Naive thymus-derived CD4-positive, alpha-beta T cell (primary cell): ENCODE measurements at regions not wholly inside any gene's neighbourhood (a gene's known extent, or its start where the extent isn't known, plus 50 kb on each side); places are given as distances from the start of the nearest gene placed in this dataset.

ENCODE experiments used
- ATAC-seq: fragments of 150-1000 bp; cut with Tn5 transposase; 2 replicates; pipeline ENCODE4 v1.10.0; 2021; ENCODE audit warnings: mild to moderate bottlenecking, moderate library complexity
- CTCF ChIA-PET: fragments of 350-600 bp; sonication (Branson Sonifier 250); formaldehyde crosslinking; loops from one replicate; lab custom pipeline; 2021; ENCODE audit warnings: antibody characterized with exemption; lab: Charles Lee
- POLR2A ChIA-PET: fragments of 350-600 bp; sonication (Branson Sonifier 250); formaldehyde crosslinking; loops from one replicate; lab custom pipeline; 2021; ENCODE audit warnings: antibody characterized with exemption, inconsistent platforms; lab: Charles Lee
- DNase-seq, 9 donors: peaks; one replicate each; pipeline versions ENCODE4 v3.0.0 to v3.0.0-alpha.2; 2020 to 2022; ENCODE audit warnings: mixed read lengths in 1 of 9
- H3K27ac ChIP-seq: one replicate; pipeline ENCODE4 v1.7.0; 2013; ENCODE audit warnings: mild to moderate bottlenecking, low read depth, low read length, moderate library complexity
- H3K27me3 ChIP-seq, 2 donors: one replicate each; pipeline ENCODE4 v1.7.0; 2013; ENCODE audit warnings: low read length in 2 of 2, mild to moderate bottlenecking in 2 of 2, moderate library complexity in 2 of 2; ENCODE audit not compliant: control insufficient read depth in 2 of 2, insufficient read depth in 2 of 2
- H3K36me3 ChIP-seq, 3 experiments: 1 replicate in 2 of 3; 2 replicates in 1 of 3; pipeline ENCODE4 v1.7.0; 2013; ENCODE audit warnings: low read length in 3 of 3, mild to moderate bottlenecking in 3 of 3, moderate library complexity in 1 of 3; ENCODE audit not compliant: insufficient read depth in 3 of 3, control insufficient read depth in 2 of 3
- H3K4me1 ChIP-seq, 2 donors: one replicate each; pipeline ENCODE4 v1.7.0; 2013; ENCODE audit warnings: low read length in 2 of 2, mild to moderate bottlenecking in 2 of 2, moderate library complexity in 1 of 2; ENCODE audit not compliant: control insufficient read depth in 2 of 2, insufficient read depth in 2 of 2
- H3K4me3 ChIP-seq: 2 replicates; pipeline ENCODE4 v1.7.0; 2013; ENCODE audit warnings: mild to moderate bottlenecking, low read length
- H3K9me3 ChIP-seq, 3 experiments: 1 replicate in 2 of 3; 2 replicates in 1 of 3; pipeline ENCODE4 v1.7.0; 2013; ENCODE audit warnings: low read length in 3 of 3; ENCODE audit not compliant: control insufficient read depth in 2 of 3
- H3K27ac Mint-ChIP-seq, 9 donors: one replicate each; pipeline ENCODE4 v1.8.0; 2020 to 2022; ENCODE audit warnings: mixed read lengths in 9 of 9, mild to moderate bottlenecking in 8 of 9, moderate library complexity in 5 of 9, inconsistent platforms in 2 of 9
- H3K27me3 Mint-ChIP-seq, 5 donors: one replicate each; pipeline ENCODE4 v1.8.0; 2021 to 2022; ENCODE audit warnings: mixed read lengths in 5 of 5, mild to moderate bottlenecking in 1 of 5
- H3K36me3 Mint-ChIP-seq, 5 donors: one replicate each; pipeline ENCODE4 v1.8.0; 2020 to 2022; ENCODE audit warnings: mixed read lengths in 5 of 5, mild to moderate bottlenecking in 3 of 5, inconsistent platforms in 1 of 5
- H3K4me1 Mint-ChIP-seq, 7 donors: one replicate each; pipeline ENCODE4 v1.8.0; 2020 to 2022; ENCODE audit warnings: mixed read lengths in 7 of 7, mild to moderate bottlenecking in 3 of 7, inconsistent platforms in 1 of 7
- H3K4me3 Mint-ChIP-seq, 10 donors: one replicate each; pipeline ENCODE4 v1.8.0; 2020 to 2022; ENCODE audit warnings: mild to moderate bottlenecking in 10 of 10, mixed read lengths in 10 of 10, moderate library complexity in 6 of 10, inconsistent platforms in 2 of 10
- H3K9me3 Mint-ChIP-seq, 11 donors: one replicate each; pipeline ENCODE4 v1.8.0; 2020 to 2022; ENCODE audit warnings: mixed read lengths in 11 of 11, mild to moderate bottlenecking in 4 of 11, inconsistent platforms in 1 of 11, moderate library complexity in 1 of 11
- intact Hi-C, 2 donors: fragments of 100-400 bp; cut with micrococcal nuclease; formaldehyde crosslinking; loops; one replicate each; pipeline ENCODE4 v1.15.1; 2023

- Mint-ChIP-seq H3K27ac (no peak overlapping the region), H3K9me3 (no peaks in the 10 kb centered on the region), H3K4me3 (no peak overlapping the region), H3K4me1 (no peaks in the 10 kb centered on the region), H3K36me3 (no peaks in the 10 kb centered on the region), H3K27me3 (peaks cover 2 to 12% (median 7%) of the 10 kb centered on the region in 5 donors)
- H3K27me3 ChIP-seq: no peaks in the 10 kb centered on the region
- H3K27ac ChIP-seq: no peak overlapping the region
- no peak for DNase-seq
- intact Hi-C loops: no loop called here
- ChIA-PET POLR2A (no interaction called here), CTCF (no interaction called here)
- H3K9me3 ChIP-seq: no peaks in the 10 kb centered on the region
- no peak overlapping the region for H3K4me3 ChIP-seq
- H3K36me3 ChIP-seq: no peaks in the 10 kb centered on the region
- H3K4me1 ChIP-seq: no peaks in the 10 kb centered on the region
- no peak for ATAC-seq
Measured at GRCh38 chr13:21757763-21758162, 86.9 kb downstream of the FGF9 start.

- no peaks in the 10 kb centered on the region for H3K4me1 ChIP-seq
- no peak overlapping the region for H3K27ac Mint-ChIP-seq
- POLR2A ChIA-PET: no interaction called here
Measured at GRCh38 chr13:21758441-21758840, 87.6 kb downstream of the FGF9 start.

GRCh38 chr13:21759463-21759862, 88.6 kb downstream of the FGF9 start:
- intact Hi-C loops: no loop called here
- H3K4me1 ChIP-seq: no peaks in the 10 kb centered on the region
- H3K27me3 ChIP-seq: no peaks in the 10 kb centered on the region
- no peaks in the 10 kb centered on the region for H3K9me3 ChIP-seq
- Mint-ChIP-seq H3K27me3 (peaks cover 0 to 7% (median 0%) of the 10 kb centered on the region in 5 donors), H3K9me3 (no peaks in the 10 kb centered on the region), H3K4me3 (no peak overlapping the region), H3K27ac (no peak overlapping the region), H3K4me1 (no peaks in the 10 kb centered on the region), H3K36me3 (no peaks in the 10 kb centered on the region)
- H3K27ac ChIP-seq: no peak overlapping the region
- DNase-seq (no peak), ATAC-seq (no peak)
- no peak overlapping the region for H3K4me3 ChIP-seq
- no peaks in the 10 kb centered on the region for H3K36me3 ChIP-seq
- POLR2A ChIA-PET: no interaction called here
- CTCF ChIA-PET: no interaction called here

More at GRCh38 chr13:21758441-21758840, 87.6 kb downstream of the FGF9 start:
- H3K27ac ChIP-seq: no peak overlapping the region
- no peak overlapping the region for H3K4me3 ChIP-seq
- no peaks in the 10 kb centered on the region for H3K36me3 ChIP-seq
- Mint-ChIP-seq H3K4me1 (no peaks in the 10 kb centered on the region), H3K9me3 (no peaks in the 10 kb centered on the region), H3K36me3 (no peaks in the 10 kb centered on the region), H3K4me3 (no peak overlapping the region), H3K27me3 (peaks cover 0 to 9% (median 4%) of the 10 kb centered on the region in 5 donors)
- ATAC-seq (no peak), DNase-seq (no peak)
- H3K27me3 ChIP-seq: no peaks in the 10 kb centered on the region
- intact Hi-C loops: no loop called here
- CTCF ChIA-PET: interaction anchor here (0.6 kb wide), 1 partner anchor 157 kb away, joined by 3 read pairs; no protein-coding TSS in a partner anchor
- no peaks in the 10 kb centered on the region for H3K9me3 ChIP-seq

- Mint-ChIP-seq H3K9me3 (no peaks in the 10 kb centered on the region), H3K4me1 (no peaks in the 10 kb centered on the region), H3K4me3 (no peak overlapping the region), H3K36me3 (no peaks in the 10 kb centered on the region), H3K27ac (no peak overlapping the region), H3K27me3 (peaks cover 0 to 7% (median 0%) of the 10 kb centered on the region in 5 donors)
- ATAC-seq (no peak), DNase-seq (no peak)
- POLR2A ChIA-PET: no interaction called here
- no peak overlapping the region for H3K27ac ChIP-seq
- CTCF ChIA-PET: no interaction called here
- no peaks in the 10 kb centered on the region for H3K36me3 ChIP-seq
- no peaks in the 10 kb centered on the region for H3K27me3 ChIP-seq
- H3K9me3 ChIP-seq: no peaks in the 10 kb centered on the region
- no peaks in the 10 kb centered on the region for H3K4me1 ChIP-seq
- intact Hi-C loops: no loop called here
- no peak overlapping the region for H3K4me3 ChIP-seq
Measured at GRCh38 chr13:21759911-21760310, 89.0 kb downstream of the FGF9 start.

GRCh38 chr13:21761770-21762169, 90.9 kb downstream of the FGF9 start:
- H3K27ac ChIP-seq: no peak overlapping the region
- no peaks in the 10 kb centered on the region for H3K27me3 ChIP-seq
- ATAC-seq (no peak), DNase-seq (no peak)
- H3K9me3 Mint-ChIP-seq: no peaks in the 10 kb centered on the region
- intact Hi-C loops: no loop called here
- peaks cover 0 to 3% (median 0%) of the 10 kb centered on the region in 5 donors for H3K27me3 Mint-ChIP-seq
- H3K4me1 Mint-ChIP-seq: no peaks in the 10 kb centered on the region
- H3K36me3 ChIP-seq: no peaks in the 10 kb centered on the region
- no peak overlapping the region for H3K27ac Mint-ChIP-seq
- H3K4me1 ChIP-seq: no peaks in the 10 kb centered on the region
- no peaks in the 10 kb centered on the region for H3K36me3 Mint-ChIP-seq
- CTCF ChIA-PET: no interaction called here
- H3K4me3 Mint-ChIP-seq: no peak overlapping the region
- POLR2A ChIA-PET: no interaction called here
- no peak overlapping the region for H3K4me3 ChIP-seq
- no peaks in the 10 kb centered on the region for H3K9me3 ChIP-seq

DNA sequence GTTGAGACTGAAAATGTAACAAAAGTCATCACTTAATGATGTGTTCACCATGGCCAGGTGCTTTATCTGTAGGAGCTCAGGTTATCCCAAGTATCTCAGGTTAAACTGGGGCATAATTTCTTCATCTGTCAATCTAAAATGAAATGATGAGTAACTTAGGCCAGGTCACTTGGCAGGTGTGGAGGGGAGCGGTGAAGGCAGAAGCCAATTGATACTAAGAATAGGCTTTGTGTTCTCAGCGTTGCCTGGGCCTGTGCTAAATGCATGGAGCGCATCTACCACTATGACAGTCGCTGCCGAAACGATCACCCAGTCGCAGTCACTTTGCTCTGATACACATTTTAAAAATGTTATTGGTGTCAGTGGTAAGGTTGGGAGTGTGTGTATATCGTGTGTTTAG, 91.6 kb downstream of the FGF9 start:
- ChIA-PET CTCF (no interaction called here), POLR2A (no interaction called here)
- intact Hi-C loops: no loop called here
- peaks cover 0 to 6% (median 0%) of the 10 kb centered on the region in 5 donors for H3K27me3 Mint-ChIP-seq
- Histone ChIP-seq H3K36me3 (no peaks in the 10 kb centered on the region), H3K4me1 (no peaks in the 10 kb centered on the region), H3K27ac (no peak overlapping the region), H3K9me3 (no peaks in the 10 kb centered on the region), H3K27me3 (no peaks in the 10 kb centered on the region), H3K4me3 (no peak overlapping the region)
- DNase-seq: no peak
- H3K27ac Mint-ChIP-seq: no peak overlapping the region
- peaks cover 0 to 2% (median 0%) of the 10 kb centered on the region in 11 donors for H3K9me3 Mint-ChIP-seq
- H3K36me3 Mint-ChIP-seq: no peaks in the 10 kb centered on the region
- no peak for ATAC-seq
- no peak overlapping the region for H3K4me3 Mint-ChIP-seq
- no peaks in the 10 kb centered on the region for H3K4me1 Mint-ChIP-seq

- POLR2A ChIA-PET: no interaction called here
- ATAC-seq: no peak
- no peak for DNase-seq
- Mint-ChIP-seq H3K4me3 (no peak overlapping the region), H3K9me3 (peaks cover 4 to 21% (median 10%) of the 10 kb centered on the region in 11 donors), H3K4me1 (no peaks in the 10 kb centered on the region), H3K36me3 (peaks cover 0 to 5% (median 4%) of the 10 kb centered on the region in 5 donors), H3K27ac (no peak overlapping the region), H3K27me3 (peaks cover 4 to 24% (median 15%) of the 10 kb centered on the region in 5 donors)
- CTCF ChIA-PET: no interaction called here
- Histone ChIP-seq H3K27ac (no peak overlapping the region), H3K4me1 (no peaks in the 10 kb centered on the region), H3K4me3 (no peak overlapping the region), H3K9me3 (no peaks in the 10 kb centered on the region), H3K36me3 (no peaks in the 10 kb centered on the region), H3K27me3 (no peaks in the 10 kb centered on the region)
- intact Hi-C loops: loop anchor here in 1 of 2 donors (5.0 kb wide), 1 partner anchor 130 kb away; no protein-coding TSS in a partner anchor
Measured at GRCh38 chr13:21767032-21767431, 96.2 kb downstream of the FGF9 start.
